Effector memory CD8-positive, alpha-beta T cell (primary cell): ENCODE measurements at regions not wholly inside any gene's neighbourhood (a gene's known extent, or its start where the extent isn't known, plus 50 kb on each side); places are given as distances from the start of the nearest gene placed in this dataset.
"Not testable (repeated sequence)": the region's sequence is repeated elsewhere in the genome, so short reads cannot be mapped to it uniquely, and the experiment has no call there.

Experiments used
- ATAC-seq: fragments of 150-1000 bp; cut with Tn5 transposase; replicated peaks from 2 replicates; pipeline ENCODE4 v1.10.0; 2021; ENCODE audit warnings: mild to moderate bottlenecking, moderate library complexity
- DNase-seq, 3 experiments: peaks; one replicate each; pipeline ENCODE4 v3.0.0; 2021
- H3K27ac Mint-ChIP-seq, 2 donors: one replicate each; pipeline ENCODE4 v1.8.0; 2022; ENCODE audit warnings: mild to moderate bottlenecking in 2 of 2, mixed read lengths in 2 of 2, moderate library complexity in 2 of 2
- H3K27me3 Mint-ChIP-seq, 2 donors: one replicate each; pipeline ENCODE4 v1.8.0; 2022; ENCODE audit warnings: mixed read lengths in 2 of 2
- H3K36me3 Mint-ChIP-seq: one replicate; pipeline ENCODE4 v1.8.0; 2022; ENCODE audit warnings: mild to moderate bottlenecking, moderate library complexity, mixed read lengths; ENCODE audit not compliant: insufficient read depth
- H3K4me1 Mint-ChIP-seq, 2 donors: one replicate each; pipeline ENCODE4 v1.8.0; 2022; ENCODE audit warnings: low read depth in 2 of 2, mixed read lengths in 2 of 2
- H3K4me3 Mint-ChIP-seq, 2 donors: one replicate each; pipeline ENCODE4 v1.8.0; 2022; ENCODE audit warnings: mild to moderate bottlenecking in 2 of 2, mixed read lengths in 2 of 2, moderate library complexity in 2 of 2
- H3K9me3 Mint-ChIP-seq, 2 donors: one replicate each; pipeline ENCODE4 v1.8.0; 2022; ENCODE audit warnings: mixed read lengths in 2 of 2

GRCh38 chr13:52234928-52235327 lies 75.5 kb upstream of the NEK3 start:
- H3K27ac Mint-ChIP-seq, H3K9me3 Mint-ChIP-seq, H3K27me3 Mint-ChIP-seq, H3K4me1 Mint-ChIP-seq, ATAC-seq, H3K4me3 Mint-ChIP-seq, H3K36me3 Mint-ChIP-seq, DNase-seq: not testable (repeated sequence)

- H3K4me3 Mint-ChIP-seq, H3K27ac Mint-ChIP-seq, H3K27me3 Mint-ChIP-seq, H3K9me3 Mint-ChIP-seq, DNase-seq, ATAC-seq, H3K4me1 Mint-ChIP-seq, H3K36me3 Mint-ChIP-seq: not testable (repeated sequence)
Measured at GRCh38 chr13:52223063-52223462, 63.7 kb upstream of the NEK3 start.

- H3K9me3 Mint-ChIP-seq, H3K36me3 Mint-ChIP-seq, DNase-seq, H3K4me3 Mint-ChIP-seq, H3K27ac Mint-ChIP-seq, ATAC-seq, H3K4me1 Mint-ChIP-seq: not testable (repeated sequence)
- peaks cover 59 to 62% of the 10 kb centered on the region in 2 donors for H3K27me3 Mint-ChIP-seq
Measured at GRCh38 chr13:52213920-52214319, 54.5 kb upstream of the NEK3 start.

GRCh38 chr13:52212886-52213285 lies 53.5 kb upstream of the NEK3 start:
- not testable (repeated sequence) for H3K4me3 Mint-ChIP-seq, DNase-seq, H3K9me3 Mint-ChIP-seq, H3K27ac Mint-ChIP-seq, ATAC-seq, H3K4me1 Mint-ChIP-seq, H3K36me3 Mint-ChIP-seq
- H3K27me3 Mint-ChIP-seq, result peaks cover 61 to 62% of the 10 kb centered on the region in 2 donors

GRCh38 chr13:52211416-52211776 lies 52.0 kb upstream of the NEK3 start:
- not testable (repeated sequence) for DNase-seq, H3K4me1 Mint-ChIP-seq, H3K9me3 Mint-ChIP-seq, H3K36me3 Mint-ChIP-seq, H3K27ac Mint-ChIP-seq, H3K4me3 Mint-ChIP-seq, ATAC-seq
- H3K27me3 Mint-ChIP-seq, result peaks cover 48 to 51% of the 10 kb centered on the region in 2 donors

GRCh38 chr13:52210564-52211415 lies 51.4 kb upstream of the NEK3 start:
- not testable (repeated sequence) for DNase-seq, H3K9me3 Mint-ChIP-seq, H3K36me3 Mint-ChIP-seq, ATAC-seq, H3K4me3 Mint-ChIP-seq, H3K4me1 Mint-ChIP-seq, H3K27ac Mint-ChIP-seq
- peaks cover 42 to 45% of the 10 kb centered on the region in 2 donors for H3K27me3 Mint-ChIP-seq
